ENCODE measurements at regions not wholly inside any gene's neighbourhood (a gene's known extent, or its start where the extent isn't known, plus 50 kb on each side); places are given as distances from the start of the nearest gene placed in this dataset.

DNA sequence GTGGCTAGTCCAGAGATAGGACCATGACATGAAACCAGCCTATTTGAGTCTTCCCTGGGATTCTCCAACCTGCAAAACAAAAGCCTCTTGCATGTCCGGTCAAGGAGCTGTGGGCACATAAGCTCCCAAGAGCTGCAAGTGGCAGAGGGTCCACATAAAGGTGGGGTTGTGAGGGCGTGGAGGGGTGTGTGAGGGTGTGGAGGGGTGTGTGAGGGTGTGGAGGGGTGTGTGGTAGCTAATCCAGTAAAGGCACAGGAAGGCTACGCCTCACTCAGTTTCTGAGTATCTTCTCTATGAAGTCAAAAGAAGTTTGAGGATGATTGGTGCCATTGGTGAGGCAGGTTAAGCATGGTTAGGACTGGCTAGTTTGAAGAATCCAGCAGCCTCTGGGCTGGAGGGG lies 259.4 kb upstream of the NSMCE3 start:
- Histone ChIP-seq H3K27ac (ENCODE audit: insufficient read depth, low read length) (no peak overlapping the region), H2AK5ac (ENCODE audit: low read depth, low read length) (no peak overlapping the region), H3K36me3 (ENCODE audit: control insufficient read depth, insufficient read depth, low read length) (no peaks in the 10 kb centered on the region), H3K9me1 (ENCODE audit: insufficient read depth, low read length) (no peaks in the 10 kb centered on the region; the same call in 1 of the 2 replicates), H3K56ac (ENCODE audit: extremely low read depth, insufficient read depth, low read length) (no peak overlapping the region), H3K9me3 (ENCODE audit: control insufficient read depth, insufficient read depth, low read length) (no peaks in the 10 kb centered on the region), H3K9ac (ENCODE audit: low read depth, low read length) (no peak overlapping the region), H2BK5ac (ENCODE audit: low read depth, low read length, poor library complexity, severe bottlenecking) (no peak overlapping the region), H3K23ac (ENCODE audit: low read depth, low read length) (no peak overlapping the region), H3K4me1 (ENCODE audit: control insufficient read depth, insufficient read depth, low read length) (no peaks in the 10 kb centered on the region), H3K18ac (ENCODE audit: low read depth, low read length) (no peak overlapping the region), H4K8ac (ENCODE audit: low read depth in 2 of 2, low read length in 2 of 2) (no peak overlapping the region), H3K4me3 (ENCODE audit: insufficient read depth, low read depth, low read length) (no peak overlapping the region), H2AK9ac (replicated peaks; ENCODE audit: low read depth, low read length, poor library complexity) (no peak overlapping the region), H4K5ac (ENCODE audit: low read depth, low read length) (no peak overlapping the region), H3K14ac (replicated peaks; ENCODE audit: low read depth, low read length) (no peak overlapping the region), H2BK120ac (ENCODE audit: low read depth, low read length) (no peak overlapping the region), H3K79me1 (ENCODE audit: low read depth in 1 of 2, low read length in 2 of 2) (no peaks in the 10 kb centered on the region), H4K91ac (ENCODE audit: insufficient read depth, low read depth, low read length) (no peak overlapping the region), H3K4ac (ENCODE audit: low read depth, low read length) (no peak overlapping the region), H2BK15ac (ENCODE audit: low read depth, low read length) (no peak overlapping the region), H3K4me2 (ENCODE audit: low read depth, low read length) (no peak overlapping the region), H2BK20ac (ENCODE audit: low read depth, low read length) (no peak overlapping the region), H2AFZ (replicated peaks; ENCODE audit: low read length, poor library complexity) (no peak overlapping the region), H3K27me3 (ENCODE audit: control insufficient read depth, insufficient read depth, low read length) (no peaks in the 10 kb centered on the region), H4K20me1 (ENCODE audit: insufficient read depth, low read length) (no peaks in the 10 kb centered on the region)
- BruUV-seq (replicated peaks) = no TSS peak
- in situ Hi-C loops (cut with MboI; ENCODE audit: low sequenced_read_pairs) = no loop called here
- 80% methylated on average over 1 of the region's 3 CpGs; no CpG with 5 or more reads in 1 of the 2 experiments for WGBS, 2 experiments (ENCODE audit: extremely low coverage in 2 of 2, insufficient read length in 1 of 2)
- ChIA-PET CTCF (no interaction called here), POLR2A (ENCODE audit: unreplicated experiment) (no interaction called here)
- no peak for TF ChIP-seq CEBPB (IDR thresholded peaks at IDR 0.05; ENCODE audit: low read depth, low read length)
- TF ChIP-seq SMC3 (IDR thresholded peaks at IDR 0.05; ENCODE audit: low read depth, low read length) = no peak
- no peak for TF ChIP-seq CHD1 (IDR thresholded peaks at IDR 0.05; ENCODE audit: low read depth, low read length)
- no peak for TF ChIP-seq BHLHE40 (IDR thresholded peaks at IDR 0.05; ENCODE audit: low read depth, low read length)
- TF ChIP-seq, protein P1, sequence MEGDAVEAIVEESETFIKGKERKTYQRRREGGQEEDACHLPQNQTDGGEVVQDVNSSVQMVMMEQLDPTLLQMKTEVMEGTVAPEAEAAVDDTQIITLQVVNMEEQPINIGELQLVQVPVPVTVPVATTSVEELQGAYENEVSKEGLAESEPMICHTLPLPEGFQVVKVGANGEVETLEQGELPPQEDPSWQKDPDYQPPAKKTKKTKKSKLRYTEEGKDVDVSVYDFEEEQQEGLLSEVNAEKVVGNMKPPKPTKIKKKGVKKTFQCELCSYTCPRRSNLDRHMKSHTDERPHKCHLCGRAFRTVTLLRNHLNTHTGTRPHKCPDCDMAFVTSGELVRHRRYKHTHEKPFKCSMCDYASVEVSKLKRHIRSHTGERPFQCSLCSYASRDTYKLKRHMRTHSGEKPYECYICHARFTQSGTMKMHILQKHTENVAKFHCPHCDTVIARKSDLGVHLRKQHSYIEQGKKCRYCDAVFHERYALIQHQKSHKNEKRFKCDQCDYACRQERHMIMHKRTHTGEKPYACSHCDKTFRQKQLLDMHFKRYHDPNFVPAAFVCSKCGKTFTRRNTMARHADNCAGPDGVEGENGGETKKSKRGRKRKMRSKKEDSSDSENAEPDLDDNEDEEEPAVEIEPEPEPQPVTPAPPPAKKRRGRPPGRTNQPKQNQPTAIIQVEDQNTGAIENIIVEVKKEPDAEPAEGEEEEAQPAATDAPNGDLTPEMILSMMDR (conservative IDR thresholded peaks at IDR 0.05; ENCODE audit: low read depth, low read length) = no peak
- TF ChIP-seq RAD21 (IDR thresholded peaks at IDR 0.05; ENCODE audit: low read length) = no peak
- no peak for TF ChIP-seq RFX5 (IDR thresholded peaks at IDR 0.05; ENCODE audit: low read depth, low read length)
- TF ChIP-seq MAZ (IDR thresholded peaks at IDR 0.05; ENCODE audit: borderline replicate concordance, low read depth, low read length) = no peak
- no peak for TF ChIP-seq FOS (IDR thresholded peaks at IDR 0.05; ENCODE audit: low read depth, low read length)
- DNase-seq (no peak), ATAC-seq (ENCODE audit: low read depth) (no peak)
- dilution Hi-C loops (cut with HindIII; ENCODE audit: low sequenced_read_pairs, unreplicated experiment) = no loop called here
- intact Hi-C loops (cut with micrococcal nuclease) = no loop called here
